HG03196 (cell line): ENCODE measurements at regions not wholly inside any gene's neighbourhood (a gene's known extent, or its start where the extent isn't known, plus 50 kb on each side); places are given as distances from the start of the nearest gene placed in this dataset.
"Not testable (repeated sequence)": the region's sequence is repeated elsewhere in the genome, so short reads cannot be mapped to it uniquely, and the experiment has no call there.

Experiments
- ATAC-seq: cut with Tn5 transposase; IDR thresholded peaks from one replicate; pipeline ENCODE4 v1.9.1; 2021; ENCODE audit not compliant: unreplicated experiment

- no peak for ATAC-seq
Observed at GRCh38 chr2:139737659-139738058, 957.5 kb upstream of the NXPH2 start.

GRCh38 chr2:139730197-139730596, 950.0 kb upstream of the NXPH2 start:
- no peak for ATAC-seq

DNA sequence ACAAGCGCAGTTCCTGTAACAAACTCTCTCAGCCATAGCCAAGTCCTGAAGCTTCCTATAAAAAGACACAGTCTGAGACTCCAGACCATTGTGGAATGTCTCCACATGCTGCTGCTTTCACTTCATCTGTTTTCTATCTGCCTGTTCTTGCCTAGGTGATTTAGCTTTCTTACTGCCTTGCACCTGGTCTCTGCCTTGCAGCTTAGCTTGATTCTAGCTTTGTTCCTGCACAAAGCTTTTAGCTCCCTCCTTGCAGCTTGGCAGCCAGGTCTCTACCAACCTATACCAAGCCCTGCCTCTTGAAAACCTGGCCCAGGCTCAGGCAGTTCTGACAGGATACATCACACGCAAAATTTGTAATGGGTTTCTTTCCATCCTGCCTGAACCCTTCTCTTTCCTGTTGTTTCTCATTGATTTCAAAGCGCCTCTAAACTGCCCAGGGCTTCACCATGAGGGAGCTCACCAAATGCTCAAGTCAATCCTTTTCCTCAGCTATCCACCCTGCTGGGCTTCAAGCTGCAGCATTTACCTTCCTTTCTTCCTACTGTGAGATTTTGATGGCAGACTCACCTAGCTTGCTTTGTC, 941.3 kb upstream of the NXPH2 start:
- no peak for ATAC-seq

GRCh38 chr2:139720056-139720455, 939.9 kb upstream of the NXPH2 start:
- ATAC-seq, result no peak

DNA sequence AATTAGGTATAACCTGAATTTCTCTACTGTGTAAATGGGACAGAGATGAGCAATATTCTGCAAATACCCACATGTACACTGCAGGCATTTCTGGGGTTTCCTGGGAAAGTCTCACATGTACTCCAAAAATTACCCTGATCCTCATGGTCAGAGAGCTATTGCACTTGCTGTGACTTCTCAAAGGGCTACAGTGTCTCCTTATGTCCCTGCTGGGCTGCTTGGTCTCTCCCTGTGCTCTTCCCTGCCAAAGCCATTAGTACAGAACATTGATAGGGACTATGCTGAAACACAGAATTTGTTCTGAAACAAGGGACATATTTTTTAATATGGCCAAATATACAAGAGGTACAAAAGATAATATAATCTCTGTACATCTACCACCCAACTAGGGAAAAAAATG, 924.4 kb upstream of the NXPH2 start:
- no peak for ATAC-seq

DNA sequence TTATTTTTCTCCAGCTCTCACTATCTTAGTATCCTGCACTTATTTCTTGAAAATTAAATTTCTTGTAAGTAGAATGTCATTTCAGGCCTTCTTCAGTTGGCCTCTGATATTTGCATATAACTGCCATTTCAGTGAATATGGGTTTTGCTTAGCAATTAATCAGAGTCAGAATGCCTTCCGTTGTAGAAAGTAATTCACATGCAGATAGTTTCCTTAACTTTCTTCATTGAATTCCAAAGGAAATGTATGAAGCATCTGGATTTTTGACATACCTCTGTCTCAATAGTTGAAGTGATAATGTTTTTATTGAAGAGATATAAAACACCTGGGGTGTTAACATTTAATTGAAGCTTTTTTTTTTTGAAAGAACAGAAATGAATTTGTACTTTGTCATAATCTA, 914.1 kb upstream of the NXPH2 start:
- no peak for ATAC-seq

GRCh38 chr2:139686205-139686604, 906.0 kb upstream of the NXPH2 start:
- ATAC-seq, result no peak

DNA sequence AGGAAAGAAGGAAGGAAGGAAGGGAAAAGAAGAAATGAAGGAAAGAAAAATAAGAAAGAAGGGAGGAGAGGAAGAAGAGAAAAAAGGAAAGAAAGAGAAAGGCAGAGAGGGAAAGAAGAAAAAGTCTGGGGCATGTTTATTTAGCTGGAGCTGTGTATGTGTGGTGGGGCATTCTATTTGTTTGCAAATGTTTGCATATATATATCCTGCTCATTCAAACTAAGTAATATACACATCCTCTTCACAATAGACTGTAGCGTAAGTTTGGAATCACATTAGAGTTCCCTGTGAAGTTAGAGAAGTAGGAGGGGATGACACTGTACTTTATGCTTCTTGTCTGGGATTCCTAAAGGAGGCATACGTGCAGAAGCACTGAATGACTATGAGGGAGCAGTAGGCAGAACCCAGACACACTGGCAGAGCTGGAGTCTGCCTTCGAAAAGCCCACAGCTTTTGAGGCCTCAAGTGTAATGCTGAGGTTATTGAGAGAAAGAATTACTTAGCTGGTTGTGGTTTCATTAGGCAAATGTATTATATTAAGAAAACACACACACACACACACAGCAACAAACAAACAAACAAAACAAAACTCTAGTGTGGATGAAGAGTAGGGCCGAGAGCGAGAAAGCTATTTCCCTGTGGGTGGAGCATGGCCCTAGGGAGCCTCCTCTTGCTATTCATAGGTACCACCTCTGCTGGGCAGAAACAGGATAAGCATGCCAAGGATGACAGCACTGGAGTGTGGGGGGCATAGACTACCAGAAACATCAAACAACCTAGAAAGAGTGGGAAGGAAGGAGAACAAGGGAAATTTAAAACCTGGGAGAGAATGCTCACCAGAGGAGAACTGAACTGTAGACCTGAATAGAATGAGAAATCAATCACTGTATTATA, 905.1 kb upstream of the NXPH2 start:
- no peak for ATAC-seq

GRCh38 chr2:139684286-139684860, 904.2 kb upstream of the NXPH2 start:
- no peak for ATAC-seq

DNA sequence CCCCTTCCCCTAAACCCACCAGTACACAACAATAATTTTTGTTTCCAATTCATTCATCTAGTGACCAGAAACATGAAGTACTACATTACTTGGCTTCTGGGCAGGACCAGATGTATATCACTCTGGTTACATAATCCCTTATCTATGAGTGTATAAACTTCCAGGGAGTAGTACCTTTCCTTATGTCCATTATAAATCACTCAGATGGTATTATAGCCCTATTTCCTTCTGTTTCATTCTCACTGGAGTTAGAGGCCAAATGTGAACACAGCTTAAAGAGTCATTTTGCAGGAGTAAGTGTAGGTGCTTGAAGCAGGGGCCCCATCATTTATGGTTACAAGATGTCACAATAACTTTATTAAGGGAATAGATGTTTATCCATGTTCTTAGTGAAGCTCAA, 894.4 kb upstream of the NXPH2 start:
- ATAC-seq, result no peak

DNA sequence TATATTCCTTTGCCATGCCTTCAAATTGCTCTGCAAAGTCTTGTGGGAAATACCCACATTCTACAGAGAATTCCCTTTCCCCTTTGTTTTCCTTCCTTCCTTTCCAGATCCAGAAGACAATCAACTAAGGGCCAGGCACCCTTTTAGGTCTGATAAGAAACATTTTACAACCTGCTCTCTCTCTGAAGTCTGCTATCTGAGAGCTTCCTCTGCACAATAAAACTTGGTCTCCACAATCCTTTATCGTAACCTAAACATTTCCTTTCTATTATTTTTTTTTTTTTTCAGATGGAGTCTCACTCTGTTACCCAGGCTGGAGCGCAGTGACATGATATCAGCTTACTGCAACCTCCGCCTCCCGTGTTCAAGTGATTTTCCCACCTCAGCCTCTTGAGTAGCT, 893.3 kb upstream of the NXPH2 start:
- ATAC-seq, result not testable (repeated sequence)

DNA sequence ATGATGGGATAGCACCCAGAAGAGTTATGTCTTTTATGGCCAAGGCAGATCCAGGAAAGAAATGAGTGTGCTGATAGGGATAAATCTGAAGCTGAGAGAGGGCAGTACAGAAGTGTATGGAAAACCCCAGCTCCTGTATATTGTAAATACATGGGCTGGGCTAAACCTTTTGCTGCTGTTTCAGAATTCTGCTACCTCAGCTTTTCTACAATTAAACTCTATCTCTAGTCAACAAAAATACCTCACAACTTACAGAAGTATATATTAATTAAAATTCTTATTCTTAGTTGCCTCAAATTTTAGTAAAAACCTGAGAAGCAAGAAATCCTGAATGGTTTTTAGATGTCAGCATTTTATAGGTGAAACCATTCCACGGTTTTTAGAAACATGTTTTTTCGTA, 889.5 kb upstream of the NXPH2 start:
- ATAC-seq, result no peak

DNA sequence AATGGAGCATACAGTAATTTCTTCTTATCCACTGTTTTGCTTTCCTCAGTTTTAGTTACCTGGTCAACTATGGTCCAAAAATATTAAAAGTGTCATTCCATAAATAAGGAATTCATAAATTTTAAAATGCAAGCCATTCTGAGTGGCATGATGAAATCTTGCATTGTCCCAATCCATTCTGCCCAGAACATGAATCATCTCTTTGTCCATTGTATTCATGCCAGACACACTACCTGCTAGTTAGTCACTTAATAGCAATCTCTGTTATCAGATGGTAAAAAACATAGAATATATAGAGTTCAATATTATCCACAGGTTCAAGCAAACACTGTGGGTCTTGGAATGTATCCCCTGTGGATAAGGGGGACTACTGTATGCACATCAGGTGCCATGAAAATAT, 872.2 kb upstream of the NXPH2 start:
- no peak for ATAC-seq

DNA sequence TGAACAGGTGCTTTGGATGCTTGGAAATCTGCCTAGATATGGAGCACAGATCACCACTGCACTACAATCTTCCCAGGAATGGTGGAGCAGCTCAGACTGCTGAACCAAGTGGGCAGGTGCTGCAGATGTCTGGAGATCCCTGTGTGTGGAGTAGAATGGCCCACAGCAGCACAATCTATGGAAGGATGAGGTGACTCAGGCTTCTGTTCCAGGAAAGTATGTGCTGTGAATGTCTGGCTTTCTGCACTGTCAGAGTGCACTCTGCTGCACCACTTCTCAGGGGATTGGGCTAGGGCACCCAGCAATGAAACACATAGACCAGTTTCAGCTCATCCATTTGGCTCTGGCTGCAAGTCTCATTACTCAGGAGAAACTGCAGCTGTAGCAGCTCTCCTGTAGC, 865.4 kb upstream of the NXPH2 start:
- ATAC-seq, result no peak

DNA sequence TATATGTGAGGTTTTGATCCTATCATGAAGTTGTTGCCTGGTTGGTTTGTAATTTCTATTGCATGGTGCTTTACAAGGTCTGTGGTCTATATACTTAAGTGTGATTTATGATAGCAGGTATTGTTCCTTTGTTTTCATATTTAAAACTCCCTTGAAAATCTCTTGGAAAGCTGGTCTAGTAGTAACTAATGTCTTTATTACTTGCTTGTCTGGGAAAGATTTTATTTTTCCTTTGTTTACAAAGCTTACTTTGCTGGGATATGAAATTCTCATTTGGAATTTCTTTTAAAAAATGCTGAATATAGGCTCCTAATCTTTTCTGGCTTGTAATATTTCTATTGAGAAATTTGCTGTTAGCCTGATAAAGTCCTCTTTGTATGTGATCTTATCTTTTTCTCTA, 862.9 kb upstream of the NXPH2 start:
- ATAC-seq, result no peak

GRCh38 chr2:139631966-139632365, 851.8 kb upstream of the NXPH2 start:
- no peak for ATAC-seq

DNA sequence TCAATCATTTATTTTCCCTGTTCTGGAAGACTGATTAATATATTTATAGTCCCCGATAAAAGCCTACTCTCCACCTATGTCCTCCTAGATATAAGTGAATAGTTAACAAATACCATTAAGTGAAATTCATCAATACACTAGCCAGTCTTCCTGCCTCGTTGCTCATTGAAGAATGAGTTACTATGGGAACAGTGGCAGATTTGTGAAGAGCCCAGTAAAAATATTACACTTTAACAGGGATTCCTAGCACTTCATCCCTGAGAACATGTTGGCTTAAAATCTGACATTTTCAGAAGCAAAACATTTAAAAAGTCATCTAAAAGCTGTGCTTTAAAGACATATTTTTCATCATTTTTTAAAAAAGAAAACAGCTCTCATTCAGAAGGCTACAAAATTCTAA, 848.7 kb upstream of the NXPH2 start:
- ATAC-seq, result no peak

DNA sequence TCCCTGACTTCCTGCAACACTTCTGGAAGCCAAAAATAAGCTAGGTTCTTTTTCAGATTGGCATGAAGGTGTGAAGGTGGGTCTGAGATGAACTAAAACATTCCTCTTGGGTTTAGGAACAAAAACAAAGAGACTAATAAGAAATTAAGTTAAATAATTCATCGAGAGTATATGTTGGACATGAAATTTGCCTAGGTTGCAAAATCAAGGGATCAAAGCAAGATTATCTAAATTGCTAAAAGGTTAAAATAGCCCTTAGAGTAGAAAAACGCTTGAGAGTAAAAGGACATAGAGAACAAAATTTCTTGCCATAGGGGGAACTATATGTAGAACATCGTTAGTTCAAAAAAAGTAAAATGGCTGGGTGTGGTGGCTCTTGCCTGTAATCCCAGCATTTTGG, 845.9 kb upstream of the NXPH2 start:
- no peak for ATAC-seq

DNA sequence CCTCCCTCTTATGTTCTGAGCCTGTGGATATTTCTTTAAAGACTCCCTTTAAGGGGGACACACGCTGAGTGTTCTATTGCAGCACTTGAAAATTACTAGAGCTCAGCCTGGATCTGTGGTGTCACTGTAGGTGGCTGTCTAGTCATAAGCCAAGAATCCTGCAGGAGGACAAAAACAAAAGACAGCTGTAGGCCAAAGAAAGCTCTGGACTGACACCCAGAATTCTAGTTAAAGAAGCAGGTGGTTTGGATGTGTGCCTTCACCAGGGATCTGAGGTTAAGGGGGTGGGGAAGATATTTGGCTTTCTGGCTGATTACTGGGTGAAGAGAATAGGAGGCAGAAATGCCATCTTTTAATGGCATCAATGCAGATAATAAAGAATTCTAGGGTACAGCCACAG, 842.5 kb upstream of the NXPH2 start:
- ATAC-seq, result no peak

- ATAC-seq, result no peak
Observed at GRCh38 chr2:139617747-139618146, 837.6 kb upstream of the NXPH2 start.

GRCh38 chr2:139613264-139613663, 833.1 kb upstream of the NXPH2 start:
- ATAC-seq, result no peak

- ATAC-seq, result no peak
Observed at GRCh38 chr2:139610512-139610911, 830.3 kb upstream of the NXPH2 start.
